Left ventricle myocardium superior (tissue), 1 donor: ENCODE measurements at regions not wholly inside any gene's neighbourhood (a gene's known extent, or its start where the extent isn't known, plus 50 kb on each side); places are given as distances from the start of the nearest gene placed in this dataset.
"Not testable (repeated sequence)": the region's sequence is repeated elsewhere in the genome, so short reads cannot be mapped to it uniquely, and the experiment has no call there.

ENCODE experiments used
- ATAC-seq: fragments of 200-7000 bp; cut with Tn5 transposase; one replicate; pipeline ENCODE4 v1.9.1; 2020; ENCODE audit warnings: mild to moderate bottlenecking, moderate library complexity
- DNase-seq: peaks from one replicate; pipeline ENCODE4 v3.0.0-alpha.2; 2020
- intact Hi-C: fragments of 100-400 bp; cut with micrococcal nuclease; formaldehyde crosslinking; loops from one replicate; pipeline ENCODE4 v1.11.0; 2022
- donor health status: DM: no; HTN: yes; CAD: no; lungs with severe emphysema.

DNA sequence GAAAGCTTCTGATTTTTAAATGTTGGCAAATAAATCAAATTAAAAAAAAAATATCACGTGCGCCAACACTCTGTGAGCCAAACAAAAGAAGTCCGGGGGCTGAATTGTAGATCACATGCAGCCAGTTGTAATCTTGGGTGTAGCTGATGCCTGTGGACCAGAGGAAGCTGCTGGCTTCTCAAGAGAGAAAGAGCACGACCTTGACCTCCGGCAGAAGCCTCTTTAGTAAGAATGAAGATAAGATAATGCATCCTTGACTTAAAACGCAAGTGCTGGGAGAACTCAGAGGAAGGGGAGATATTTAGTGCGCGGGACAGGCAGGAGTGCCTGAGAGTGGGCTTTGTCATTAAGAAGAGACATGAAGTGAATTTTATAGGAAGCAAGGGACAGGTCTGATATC, 162.8 kb upstream of the TBX3 start:
- intact Hi-C loops = no loop called here
- no peak for DNase-seq
- ATAC-seq = no peak

DNA sequence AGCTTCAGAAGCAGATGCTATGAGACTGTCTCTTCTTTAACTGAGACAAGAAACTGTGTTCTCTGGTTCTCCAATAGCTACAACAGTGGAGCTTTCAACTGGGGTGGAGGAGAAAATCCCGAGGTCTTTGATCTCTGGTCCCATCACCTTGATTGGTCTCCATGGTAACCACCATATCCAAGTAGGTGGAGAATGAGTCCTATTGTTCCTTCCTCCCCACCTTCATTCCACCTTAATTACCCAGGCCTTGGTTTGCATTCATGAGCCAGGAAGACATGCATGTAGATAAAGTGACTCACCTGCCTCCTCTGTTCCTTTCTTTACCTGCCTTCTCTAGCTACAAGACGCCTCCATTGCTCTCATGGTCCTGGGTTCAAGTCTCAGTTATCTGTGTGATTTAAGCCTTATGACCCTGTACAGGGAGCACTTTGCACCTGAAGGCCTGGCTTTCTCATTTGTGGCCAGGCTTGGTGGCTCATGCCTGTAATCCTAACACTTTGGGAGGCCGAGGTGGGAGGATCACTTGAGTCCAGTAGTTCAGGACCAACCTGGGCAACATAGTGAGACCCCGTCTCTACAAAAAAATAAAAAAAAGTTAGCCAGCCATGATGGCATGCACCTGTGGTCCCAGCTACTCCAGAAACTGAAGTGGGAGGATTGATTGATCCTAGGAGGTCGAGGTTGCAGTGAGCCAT, 157.7 kb upstream of the TBX3 start:
- ATAC-seq = no peak
- intact Hi-C loops = no loop called here
- no peak for DNase-seq

DNA sequence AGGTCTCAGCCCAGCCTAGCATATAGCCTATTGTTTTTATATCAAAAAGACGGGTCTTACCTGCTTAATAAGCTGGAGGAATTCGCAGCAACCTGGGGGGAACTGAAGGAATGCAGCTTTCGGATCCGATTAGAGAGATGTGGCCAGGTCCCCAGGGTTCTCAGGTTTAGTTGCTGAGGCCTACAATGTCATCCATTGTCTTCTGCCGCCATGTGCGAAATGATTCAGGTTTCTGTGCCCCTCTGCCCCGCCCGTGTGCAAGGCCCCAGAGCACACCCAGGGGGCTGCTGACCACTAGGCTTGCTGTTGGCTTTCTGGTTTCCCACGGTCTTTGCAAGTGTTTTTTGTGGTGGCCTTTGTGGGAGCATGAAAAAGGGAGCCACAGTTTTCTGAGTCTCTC, 154.5 kb upstream of the TBX3 start:
- no peak for ATAC-seq
- intact Hi-C loops = no loop called here
- no peak for DNase-seq

DNA sequence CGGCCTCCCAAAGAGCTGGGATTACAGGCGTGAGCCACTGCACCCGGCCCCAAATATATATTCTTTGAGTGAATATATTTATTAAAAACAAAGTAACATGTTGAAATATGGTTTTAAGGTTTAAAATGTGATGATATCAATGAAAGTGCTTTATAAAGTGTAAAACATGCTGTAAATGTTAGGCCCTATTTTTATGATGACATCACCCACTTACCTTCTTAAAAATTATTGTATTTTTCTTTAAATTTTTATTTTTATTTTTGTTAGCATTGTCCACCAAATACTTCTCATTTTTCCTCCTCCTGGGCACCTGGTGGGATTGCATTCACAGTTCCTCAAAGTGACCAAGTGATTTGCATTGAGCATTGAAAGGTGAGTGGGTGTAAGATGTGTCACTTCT, 152.6 kb upstream of the TBX3 start:
- ATAC-seq (no peak), DNase-seq (no peak)
- intact Hi-C loops = no loop called here

DNA sequence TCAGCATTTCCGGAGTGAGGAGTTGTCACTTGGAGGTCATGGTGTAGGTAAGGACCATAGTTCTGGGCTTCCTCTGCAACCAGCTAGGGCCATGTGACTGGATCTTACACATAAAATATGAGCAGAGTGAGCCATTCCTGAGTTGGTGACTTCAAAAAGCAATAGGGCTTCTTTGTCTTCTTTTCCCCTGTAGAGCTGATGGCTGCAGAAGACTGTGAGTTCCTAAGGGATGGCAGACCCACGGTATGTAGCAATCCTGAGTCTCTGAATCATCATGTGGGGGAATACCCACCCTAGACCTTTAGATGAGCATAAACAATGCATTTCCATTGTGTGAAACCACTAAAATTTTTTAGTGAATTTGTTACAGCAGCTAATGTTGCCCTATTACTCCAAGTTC, 151.1 kb upstream of the TBX3 start:
- no peak for DNase-seq
- intact Hi-C loops = no loop called here
- no peak for ATAC-seq

DNA sequence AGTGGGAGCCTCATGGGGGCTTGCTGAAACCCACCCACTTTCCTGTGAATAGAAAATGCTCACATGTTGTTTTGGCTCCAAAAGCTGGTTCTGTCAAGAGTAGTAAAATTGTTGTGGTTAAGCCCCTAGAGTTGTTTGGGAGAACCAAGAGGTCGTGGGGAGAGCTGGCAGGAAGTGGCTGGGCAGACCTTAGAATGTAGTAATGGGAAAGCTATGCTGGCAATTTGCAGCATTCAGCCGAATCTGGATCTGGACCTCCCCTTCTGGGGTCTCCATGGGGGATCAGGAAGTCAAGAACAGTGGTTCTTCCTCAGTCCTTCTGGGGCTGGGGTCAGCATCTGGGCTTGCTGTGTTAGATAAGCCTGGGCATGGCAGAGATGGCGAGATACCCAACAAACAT, 150.6 kb upstream of the TBX3 start:
- DNase-seq = no peak
- intact Hi-C loops = no loop called here
- ATAC-seq = no peak

DNA sequence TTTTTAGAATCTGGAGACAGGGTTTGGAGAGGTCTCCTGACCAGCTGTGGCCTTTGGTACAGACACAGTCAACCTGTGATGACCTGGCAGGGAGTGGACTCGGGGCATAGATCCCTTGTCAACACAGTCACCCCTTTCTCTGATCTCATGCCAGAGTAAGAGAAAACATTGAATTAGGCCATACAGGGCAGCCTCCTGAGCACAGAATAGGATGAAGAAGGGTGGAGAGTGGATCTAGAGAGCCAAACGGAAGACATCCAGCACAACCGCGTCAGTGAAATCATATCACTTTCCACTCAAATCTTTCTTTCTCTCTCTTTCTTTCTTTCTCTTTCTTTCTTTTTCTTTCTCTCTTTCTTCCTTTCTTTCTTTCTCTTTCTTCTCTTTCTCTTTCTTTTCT, 145.9 kb upstream of the TBX3 start:
- intact Hi-C loops = no loop called here
- DNase-seq (no peak), ATAC-seq (no peak)

DNA sequence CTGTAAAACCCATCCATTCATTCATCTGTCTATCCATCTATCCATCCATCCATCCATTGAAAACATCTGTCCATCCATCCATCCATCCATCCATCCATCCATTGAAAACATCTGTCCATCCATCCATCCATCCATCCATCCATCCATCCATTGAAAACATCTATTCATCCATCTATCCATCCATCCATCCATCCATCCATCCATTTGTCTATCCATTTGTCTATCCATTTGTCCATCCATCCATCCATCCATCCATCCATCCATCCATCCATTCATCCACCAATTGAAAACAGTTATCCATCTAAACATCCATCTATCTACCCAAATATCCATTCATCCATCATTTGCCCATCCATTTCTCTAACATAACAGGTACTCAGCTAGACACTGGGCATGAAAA, 145.3 kb upstream of the TBX3 start:
- intact Hi-C loops, DNase-seq, ATAC-seq: not testable (repeated sequence)

DNA sequence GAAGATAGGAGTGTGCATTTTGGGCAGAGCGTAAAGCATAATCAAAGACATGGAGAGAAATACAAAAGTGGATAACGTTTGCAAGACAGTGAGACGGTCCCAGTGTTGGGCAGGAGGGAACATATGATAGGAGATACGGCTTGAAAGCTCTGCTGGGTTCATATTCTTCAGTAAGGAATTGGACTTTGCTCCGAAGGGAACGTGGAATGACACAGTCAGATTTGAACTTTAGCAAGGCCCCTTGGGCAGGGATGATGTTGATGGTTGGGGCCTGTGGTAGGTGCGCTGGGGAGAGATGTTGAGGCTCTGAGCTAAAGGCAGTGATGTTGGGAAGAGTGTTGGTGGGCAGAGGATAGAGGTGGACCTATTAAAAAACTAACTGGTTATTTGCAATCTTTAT, 143.5 kb upstream of the TBX3 start:
- no peak for ATAC-seq
- no peak for DNase-seq
- intact Hi-C loops = no loop called here

DNA sequence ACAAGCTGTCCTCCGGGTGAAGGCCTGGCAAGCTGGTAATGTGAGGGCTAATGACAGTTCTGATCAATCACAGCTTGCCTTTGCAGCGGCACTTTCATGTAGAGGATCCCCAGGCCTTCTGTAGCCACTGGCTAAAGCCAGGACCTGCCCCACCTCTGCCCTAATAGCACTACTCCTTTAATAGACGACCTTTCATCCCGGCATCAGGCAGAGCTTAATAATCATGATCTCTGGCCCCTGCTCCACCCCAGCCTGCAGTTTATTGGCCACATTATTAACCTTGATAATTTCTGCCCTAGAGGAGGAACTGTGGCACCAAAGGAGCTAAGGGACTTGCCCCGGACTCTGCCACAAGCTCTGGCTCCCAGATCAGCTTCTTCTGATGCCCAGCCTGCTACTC, 142.3 kb upstream of the TBX3 start:
- DNase-seq = no peak
- ATAC-seq = no peak
- intact Hi-C loops = no loop called here

DNA sequence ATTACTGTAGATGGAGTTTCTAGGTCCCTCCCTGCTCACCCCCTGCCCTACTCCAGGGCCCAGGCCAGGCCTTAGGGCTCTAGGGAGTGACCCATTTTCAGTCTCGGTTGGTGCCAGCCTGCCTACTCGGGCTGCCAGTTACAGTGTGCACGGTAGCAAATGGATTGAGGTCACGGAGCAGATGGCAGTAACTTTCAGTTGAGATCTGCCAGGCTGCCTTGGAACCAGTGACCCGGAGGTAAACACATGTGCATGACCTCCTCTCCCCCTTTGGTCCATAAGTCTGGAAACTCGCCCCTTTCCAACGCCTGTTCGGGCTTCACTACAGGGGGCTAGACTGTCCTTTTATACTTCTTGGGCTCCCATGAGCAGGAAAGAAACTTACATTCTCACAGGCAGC, 139.7 kb upstream of the TBX3 start:
- intact Hi-C loops = no loop called here
- DNase-seq (no peak), ATAC-seq (no peak)

DNA sequence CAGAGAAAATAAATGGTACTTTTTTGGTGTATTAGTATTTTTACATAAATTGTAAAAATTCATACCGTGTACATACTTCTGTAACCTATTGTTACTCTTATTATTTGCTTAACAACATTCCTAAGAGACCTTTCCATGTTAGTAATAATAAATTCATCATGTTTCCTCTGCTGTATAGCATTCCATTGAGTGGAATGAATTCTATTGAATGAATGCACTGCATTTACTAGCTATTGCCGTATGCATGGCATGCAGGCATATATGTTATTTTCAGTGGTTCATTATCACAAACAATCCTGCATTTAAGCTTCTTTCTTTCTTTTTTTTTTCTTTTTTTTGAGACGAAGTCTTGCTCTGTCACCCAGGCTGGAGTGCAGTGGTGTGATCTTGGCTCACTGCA, 137.6 kb upstream of the TBX3 start:
- ATAC-seq = no peak
- no peak for DNase-seq
- intact Hi-C loops = no loop called here

DNA sequence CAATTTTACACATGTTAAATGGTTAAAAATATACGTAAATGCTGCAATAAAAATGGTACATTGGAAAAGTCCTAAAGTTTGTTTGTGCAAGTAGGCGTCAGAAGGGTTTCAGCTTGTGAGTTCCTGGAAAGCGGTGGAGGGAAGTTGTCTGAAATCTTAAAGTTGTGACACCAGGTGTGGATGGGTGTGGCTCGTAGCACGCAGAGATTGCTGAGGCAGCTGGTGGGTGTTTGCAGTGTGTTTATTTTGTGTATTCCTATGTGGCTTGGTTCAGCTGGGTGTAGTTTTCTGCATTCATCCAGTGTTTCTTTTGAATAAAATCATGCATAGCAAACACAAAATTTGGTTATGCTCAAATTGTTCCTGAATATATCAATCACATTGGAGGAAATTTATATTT, 136.8 kb upstream of the TBX3 start:
- DNase-seq (no peak), ATAC-seq (no peak)
- intact Hi-C loops = no loop called here

DNA sequence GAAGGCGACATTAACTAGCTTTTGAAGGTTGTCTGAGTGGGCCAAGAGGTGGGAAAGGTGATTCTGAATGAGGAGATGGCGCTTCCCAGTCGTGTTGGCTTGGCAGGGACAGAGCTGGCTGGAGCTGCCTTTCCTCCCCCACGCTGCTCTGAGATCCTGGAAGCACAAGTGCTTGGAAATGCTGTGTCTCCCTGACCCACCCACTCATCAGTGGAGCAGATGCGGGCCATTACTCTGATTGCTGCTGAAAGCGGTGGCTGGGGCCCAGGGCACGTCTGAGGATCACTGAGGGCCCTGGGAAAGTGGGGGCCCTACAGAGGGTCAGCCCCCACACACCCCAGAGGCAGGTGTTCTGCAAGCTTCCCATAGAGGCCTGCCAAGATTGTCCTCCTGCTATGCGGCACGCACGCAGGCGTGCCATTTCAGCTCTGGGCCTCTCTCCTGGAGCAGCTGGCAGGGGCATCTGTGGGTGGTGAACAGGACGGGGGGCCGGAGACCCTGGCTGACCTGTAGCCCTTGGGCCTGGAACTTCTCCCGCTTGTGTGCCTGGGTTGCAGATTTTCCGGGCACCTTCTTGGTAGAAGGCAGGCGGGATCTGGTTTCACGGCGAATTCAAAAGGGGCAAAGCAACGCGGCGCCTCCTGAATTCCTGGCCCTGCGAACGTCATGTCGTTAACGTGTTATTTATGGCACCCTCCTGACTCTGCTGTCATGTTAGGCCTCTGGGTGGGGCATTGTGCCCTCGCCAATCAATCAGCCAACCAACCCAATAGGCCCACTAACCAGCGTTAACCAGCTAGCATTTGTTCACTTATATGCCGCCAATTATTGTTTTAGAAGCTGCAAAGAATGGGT, 133.8 kb upstream of the TBX3 start:
- ATAC-seq (no peak), DNase-seq (no peak)
- intact Hi-C loops = no loop called here

DNA sequence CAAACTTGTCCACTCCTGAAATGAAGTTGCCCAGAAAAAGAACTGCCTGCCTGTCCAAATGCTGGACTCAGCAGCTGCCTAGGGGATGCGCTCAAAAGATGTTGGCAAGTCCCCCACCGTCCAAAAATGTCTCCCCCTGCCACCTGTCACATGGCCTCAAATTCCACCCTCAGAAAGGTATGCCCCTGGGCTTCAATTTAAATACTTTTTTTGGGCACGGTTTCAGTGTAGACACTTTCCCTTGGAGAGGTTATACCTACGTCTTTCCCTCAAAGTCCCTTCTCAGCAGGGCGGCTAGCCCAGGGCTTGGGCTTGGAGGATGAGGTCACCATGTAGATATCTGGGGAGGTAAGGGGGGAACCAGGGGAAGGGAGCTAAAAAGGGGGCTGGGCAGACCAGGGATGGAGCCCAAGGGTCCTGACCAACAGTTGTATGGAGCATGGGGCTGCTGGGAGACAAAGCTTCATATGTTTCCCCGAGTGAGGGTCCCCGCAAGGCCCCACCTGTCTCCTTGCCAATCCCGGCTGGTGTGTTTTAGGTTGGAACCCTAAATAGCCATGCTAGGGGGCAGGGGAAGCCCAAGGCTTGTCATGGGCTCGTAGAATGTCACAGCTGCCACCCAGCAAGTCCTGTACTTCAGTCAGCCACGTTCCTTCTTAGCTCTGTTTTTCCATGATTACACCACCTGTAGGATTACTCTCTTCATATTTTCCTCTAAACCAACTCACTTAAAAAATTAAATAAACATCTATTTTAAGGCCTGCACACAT, 131.2 kb upstream of the TBX3 start:
- intact Hi-C loops = no loop called here
- no peak for DNase-seq
- ATAC-seq = no peak

DNA sequence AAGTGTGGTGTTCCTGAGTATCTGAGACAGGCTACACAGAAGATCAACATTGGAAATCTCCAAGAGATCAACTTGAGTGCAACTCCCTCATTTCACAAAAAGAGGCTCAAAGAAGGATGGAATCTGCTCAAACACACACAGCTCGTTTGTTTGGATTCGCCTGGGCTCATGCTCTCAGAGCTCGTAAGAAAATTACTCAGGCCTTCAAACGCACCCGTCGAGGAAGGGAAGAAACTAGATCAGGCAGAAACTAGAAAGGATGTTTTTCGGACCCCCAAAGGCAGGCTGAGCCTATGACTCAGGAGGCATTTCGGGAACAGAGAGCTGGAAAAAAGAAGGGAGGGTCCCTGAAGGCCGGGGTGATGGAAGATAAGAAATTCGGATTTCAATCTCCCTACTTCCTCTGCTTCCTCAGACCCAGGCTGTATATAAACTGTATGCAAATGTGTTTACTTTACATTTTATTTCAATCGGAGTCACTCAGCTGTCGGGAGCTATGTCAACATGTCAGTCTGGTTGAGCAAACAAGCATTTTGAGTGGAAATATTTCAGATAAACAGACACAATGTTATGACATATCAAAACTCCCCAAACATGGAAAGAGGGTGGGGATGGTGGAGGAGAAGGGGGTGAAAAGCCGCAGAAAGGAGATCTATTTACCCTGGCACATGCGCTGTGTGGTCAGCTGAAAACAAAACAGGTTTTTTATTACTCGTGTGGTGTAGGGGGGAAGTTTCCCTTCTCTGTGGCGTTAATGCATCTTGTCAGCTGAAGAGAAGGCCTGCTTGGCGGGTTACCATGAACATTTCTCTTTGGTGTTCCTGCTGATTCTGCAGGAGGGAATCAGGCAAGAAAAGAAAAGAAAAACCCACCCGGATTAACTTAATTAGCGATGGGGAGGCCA, 129.1 kb upstream of the TBX3 start:
- DNase-seq (no peak), ATAC-seq (no peak)
- intact Hi-C loops = no loop called here

DNA sequence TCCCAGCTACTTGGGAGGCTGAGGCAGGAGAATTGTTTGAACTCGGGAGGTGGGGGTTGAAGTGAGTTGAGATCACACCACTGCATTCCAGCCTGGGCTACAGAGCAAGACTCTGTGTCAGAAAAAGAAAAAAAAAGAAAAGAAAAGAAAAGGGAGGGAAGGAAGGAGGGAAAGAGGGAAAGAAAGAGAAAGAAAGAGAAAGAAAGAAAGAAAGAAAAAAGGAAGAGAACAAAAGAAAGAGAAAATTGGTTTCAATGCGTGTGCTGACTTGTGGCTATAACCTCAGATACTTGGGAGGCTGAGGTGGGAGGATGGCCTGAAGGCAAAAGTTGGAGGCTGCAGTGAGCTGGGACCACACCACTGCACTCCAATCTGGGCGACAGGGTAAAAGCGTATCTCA, 128.4 kb upstream of the TBX3 start:
- DNase-seq (no peak), ATAC-seq (no peak)

DNA sequence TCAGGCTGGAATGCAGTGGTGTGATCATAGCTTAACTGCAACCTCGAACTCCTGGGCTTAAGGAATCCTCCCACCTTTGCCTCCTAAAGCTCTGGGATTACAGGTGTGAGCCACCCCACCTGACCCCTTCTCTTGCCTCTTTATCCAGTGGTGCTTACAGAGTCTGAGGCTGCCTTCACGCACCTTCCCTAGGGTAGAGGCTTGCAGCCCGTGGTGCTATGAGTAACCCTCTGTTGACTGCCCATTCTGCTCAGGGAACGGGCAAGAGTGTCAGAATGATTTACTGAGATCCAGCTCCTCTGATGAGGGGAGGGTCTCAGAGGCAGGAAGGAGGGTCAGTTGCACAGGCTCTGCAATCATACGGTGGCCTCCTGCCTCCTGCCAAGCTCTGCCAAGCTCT, 125.1 kb upstream of the TBX3 start:
- intact Hi-C loops = no loop called here
- ATAC-seq (no peak), DNase-seq (no peak)

More for the DNA sequence above, 128.4 kb upstream of the TBX3 start:
- intact Hi-C loops = no loop called here

DNA sequence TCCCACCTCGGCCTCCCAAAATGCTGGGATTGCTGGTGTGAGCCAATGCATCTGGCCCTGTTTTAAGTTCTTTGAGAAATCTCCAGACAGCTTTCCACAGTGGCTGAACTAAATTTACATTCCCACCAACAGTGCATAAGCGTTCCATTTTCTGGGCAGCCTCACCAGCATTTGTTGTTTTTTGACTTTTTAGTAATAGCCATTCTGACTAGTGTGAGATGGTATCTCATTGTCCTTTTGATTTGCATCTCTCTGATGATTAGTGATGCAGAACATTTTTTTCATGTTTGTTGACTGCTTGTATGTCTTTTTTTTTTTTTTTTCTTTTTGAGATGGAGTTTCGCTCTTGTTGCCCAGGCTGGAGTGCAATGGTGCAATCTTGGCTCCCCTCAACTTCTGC, 117.4 kb upstream of the TBX3 start:
- DNase-seq, ATAC-seq, intact Hi-C loops: not testable (repeated sequence)
